HFFc6 (cell line): ENCODE measurements at regions not wholly inside any gene's neighbourhood (a gene's known extent, or its start where the extent isn't known, plus 50 kb on each side); places are given as distances from the start of the nearest gene placed in this dataset.
"Not testable (repeated sequence)": the region's sequence is repeated elsewhere in the genome, so short reads cannot be mapped to it uniquely, and the experiment has no call there.

Experiments used
- DNase-seq: peaks from one replicate; pipeline ENCODE4 v3.0.0-alpha.2; 2018
- H3K27ac Mint-ChIP-seq: 2 replicates; pipeline ENCODE4 v1.8.0; 2020; ENCODE audit warnings: mild to moderate bottlenecking, mixed read lengths
- H3K27me3 Mint-ChIP-seq: 2 replicates; pipeline ENCODE4 v1.8.0; 2021; ENCODE audit warnings: mild to moderate bottlenecking, moderate library complexity, mixed read lengths; ENCODE audit not compliant: insufficient read depth
- H3K36me3 Mint-ChIP-seq: 2 replicates; pipeline ENCODE4 v1.8.0; 2021; ENCODE audit warnings: low read depth, mixed read lengths
- H3K4me1 Mint-ChIP-seq: 2 replicates; pipeline ENCODE4 v1.8.0; 2020; ENCODE audit warnings: low read depth, mixed read lengths
- H3K4me3 Mint-ChIP-seq: 2 replicates; pipeline ENCODE4 v1.8.0; 2020; ENCODE audit warnings: mild to moderate bottlenecking, moderate library complexity, mixed read lengths
- H3K9me3 Mint-ChIP-seq: 2 replicates; pipeline ENCODE4 v1.8.0; 2020; ENCODE audit warnings: mild to moderate bottlenecking, mixed read lengths
- TF ChIP-seq, protein P1 (sequence below): fragments of 200-600 bp; sonication (generic); IDR thresholded peaks from 2 replicates; pipeline ENCODE4 v1.5.0; 2021; ENCODE audit warnings: antibody characterized with exemption, mild to moderate bottlenecking

- Mint-ChIP-seq H3K9me3 (no peaks in the 10 kb centered on the region), H3K4me1 (peaks cover 79% of the 10 kb centered on the region), H3K27me3 (peaks cover 2% of the 10 kb centered on the region), H3K4me3 (peak overlapping the region; percentile 75), H3K36me3 (no peaks in the 10 kb centered on the region), H3K27ac (peak overlapping the region; percentile 84)
- DNase-seq: peak; percentile 87
- TF ChIP-seq, protein P1, sequence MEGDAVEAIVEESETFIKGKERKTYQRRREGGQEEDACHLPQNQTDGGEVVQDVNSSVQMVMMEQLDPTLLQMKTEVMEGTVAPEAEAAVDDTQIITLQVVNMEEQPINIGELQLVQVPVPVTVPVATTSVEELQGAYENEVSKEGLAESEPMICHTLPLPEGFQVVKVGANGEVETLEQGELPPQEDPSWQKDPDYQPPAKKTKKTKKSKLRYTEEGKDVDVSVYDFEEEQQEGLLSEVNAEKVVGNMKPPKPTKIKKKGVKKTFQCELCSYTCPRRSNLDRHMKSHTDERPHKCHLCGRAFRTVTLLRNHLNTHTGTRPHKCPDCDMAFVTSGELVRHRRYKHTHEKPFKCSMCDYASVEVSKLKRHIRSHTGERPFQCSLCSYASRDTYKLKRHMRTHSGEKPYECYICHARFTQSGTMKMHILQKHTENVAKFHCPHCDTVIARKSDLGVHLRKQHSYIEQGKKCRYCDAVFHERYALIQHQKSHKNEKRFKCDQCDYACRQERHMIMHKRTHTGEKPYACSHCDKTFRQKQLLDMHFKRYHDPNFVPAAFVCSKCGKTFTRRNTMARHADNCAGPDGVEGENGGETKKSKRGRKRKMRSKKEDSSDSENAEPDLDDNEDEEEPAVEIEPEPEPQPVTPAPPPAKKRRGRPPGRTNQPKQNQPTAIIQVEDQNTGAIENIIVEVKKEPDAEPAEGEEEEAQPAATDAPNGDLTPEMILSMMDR: peak; percentile 95
Observed at GRCh38 chr2:42974721-42975717, 182.6 kb upstream of the HAAO start.

- H3K4me3 Mint-ChIP-seq: peak overlapping the region; percentile 75; the same call in 1 of the 2 replicates
Observed at GRCh38 chr2:42974169-42974720, 181.9 kb upstream of the HAAO start.

GRCh38 chr2:42973726-42974125, 181.3 kb upstream of the HAAO start:
- Mint-ChIP-seq H3K4me1 (peaks cover 85% of the 10 kb centered on the region), H3K27ac (peak overlapping the region; percentile 84), H3K4me3 (0 out of 2 replicates have a peak overlapping the region, but pooled peaks have one; percentile 5), H3K9me3 (no peaks in the 10 kb centered on the region), H3K36me3 (no peaks in the 10 kb centered on the region), H3K27me3 (peaks cover 5% of the 10 kb centered on the region)
- no peak for DNase-seq
- TF ChIP-seq, protein P1: no peak

More at GRCh38 chr2:42974169-42974720, 181.9 kb upstream of the HAAO start:
- TF ChIP-seq, protein P1: no peak
- no peak for DNase-seq
- no peaks in the 10 kb centered on the region for H3K9me3 Mint-ChIP-seq
- H3K4me1 Mint-ChIP-seq: peaks cover 85% of the 10 kb centered on the region
- peak overlapping the region; percentile 84 for H3K27ac Mint-ChIP-seq
- peaks cover 5% of the 10 kb centered on the region for H3K27me3 Mint-ChIP-seq
- H3K36me3 Mint-ChIP-seq: no peaks in the 10 kb centered on the region

DNA sequence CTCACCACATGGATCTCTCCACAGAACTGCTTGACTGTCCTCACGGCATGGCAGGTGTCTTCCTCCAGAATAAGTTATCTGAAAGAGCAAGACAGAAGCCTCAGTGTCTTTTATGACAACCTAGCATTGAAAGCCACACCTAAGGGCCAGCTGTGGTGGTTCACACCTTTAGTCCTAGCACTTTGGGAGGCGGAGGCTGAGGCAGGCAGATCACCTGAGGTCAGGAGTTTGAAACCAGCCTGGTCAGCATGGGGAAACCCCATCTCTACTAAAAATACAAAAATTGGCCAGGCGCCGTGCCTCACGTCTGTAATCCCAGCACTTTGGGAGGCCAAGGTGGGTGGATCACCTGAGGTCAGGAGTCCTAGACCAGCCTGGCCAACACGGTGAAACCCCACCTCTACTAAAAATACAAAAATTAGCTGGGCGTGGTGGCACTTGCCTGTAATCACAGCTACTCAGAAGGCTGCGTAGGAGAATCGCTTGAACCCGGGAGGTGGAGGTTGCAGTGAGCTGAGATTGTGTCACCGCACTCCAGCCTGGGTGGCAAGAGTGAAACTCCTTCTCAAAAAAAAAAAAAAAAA, 180.6 kb upstream of the HAAO start:
- H3K27ac Mint-ChIP-seq, H3K27me3 Mint-ChIP-seq, H3K4me3 Mint-ChIP-seq, H3K36me3 Mint-ChIP-seq, H3K9me3 Mint-ChIP-seq, DNase-seq: not testable (repeated sequence)
- H3K4me1 Mint-ChIP-seq: peaks cover 92% of the 10 kb centered on the region

GRCh38 chr2:42971947-42972736, 179.8 kb upstream of the HAAO start:
- Mint-ChIP-seq H3K9me3 (no peaks in the 10 kb centered on the region), H3K27ac (peak overlapping the region; percentile 56), H3K4me3 (peak overlapping the region; percentile 20), H3K36me3 (no peaks in the 10 kb centered on the region), H3K4me1 (peaks cover 92% of the 10 kb centered on the region), H3K27me3 (peaks cover 5% of the 10 kb centered on the region)
- DNase-seq: no peak
- TF ChIP-seq, protein P1: no peak
